HFFc6 (cell line): ENCODE measurements at regions not wholly inside any gene's neighbourhood (a gene's known extent, or its start where the extent isn't known, plus 50 kb on each side); places are given as distances from the start of the nearest gene placed in this dataset.

ENCODE experiments used
- DNase-seq: peaks from one replicate; pipeline ENCODE4 v3.0.0-alpha.2; 2018
- H3K27ac Mint-ChIP-seq: 2 replicates; pipeline ENCODE4 v1.8.0; 2020; ENCODE audit warnings: mild to moderate bottlenecking, mixed read lengths
- H3K27me3 Mint-ChIP-seq: 2 replicates; pipeline ENCODE4 v1.8.0; 2021; ENCODE audit warnings: mild to moderate bottlenecking, moderate library complexity, mixed read lengths; ENCODE audit not compliant: insufficient read depth
- H3K36me3 Mint-ChIP-seq: 2 replicates; pipeline ENCODE4 v1.8.0; 2021; ENCODE audit warnings: low read depth, mixed read lengths
- H3K4me1 Mint-ChIP-seq: 2 replicates; pipeline ENCODE4 v1.8.0; 2020; ENCODE audit warnings: low read depth, mixed read lengths
- H3K4me3 Mint-ChIP-seq: 2 replicates; pipeline ENCODE4 v1.8.0; 2020; ENCODE audit warnings: mild to moderate bottlenecking, moderate library complexity, mixed read lengths
- H3K9me3 Mint-ChIP-seq: 2 replicates; pipeline ENCODE4 v1.8.0; 2020; ENCODE audit warnings: mild to moderate bottlenecking, mixed read lengths
- TF ChIP-seq, protein P1 (sequence below): fragments of 200-600 bp; sonication (generic); IDR thresholded peaks from 2 replicates; pipeline ENCODE4 v1.5.0; 2021; ENCODE audit warnings: antibody characterized with exemption, mild to moderate bottlenecking

DNA sequence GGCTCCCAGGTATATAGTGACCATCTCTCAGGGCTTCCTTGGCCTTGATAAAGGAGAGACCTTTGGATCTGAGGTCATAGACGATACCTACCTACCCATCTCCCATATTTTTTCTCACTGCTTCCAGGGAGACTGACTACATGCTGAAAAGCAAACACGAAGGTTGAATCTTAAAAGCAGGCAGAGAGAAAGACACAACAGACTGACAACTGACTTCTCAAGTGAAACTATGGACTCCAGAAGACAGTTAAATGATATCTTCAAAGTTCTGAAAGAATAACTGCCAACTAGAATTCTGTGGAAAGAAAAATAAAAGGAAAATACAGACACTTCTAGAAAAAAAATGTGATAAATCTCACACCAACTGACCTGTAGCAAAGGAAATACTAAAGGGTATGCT, 76.5 kb upstream of the HAAO start:
- Mint-ChIP-seq H3K27me3 (peaks cover 2% of the 10 kb centered on the region; the same call in 1 of the 2 replicates), H3K4me3 (no peak overlapping the region), H3K36me3 (peaks cover 18% of the 10 kb centered on the region), H3K27ac (no peak overlapping the region), H3K9me3 (peaks cover 16% of the 10 kb centered on the region), H3K4me1 (peaks cover 6% of the 10 kb centered on the region; the same call in 1 of the 2 replicates)
- no peak for DNase-seq
- TF ChIP-seq, protein P1, sequence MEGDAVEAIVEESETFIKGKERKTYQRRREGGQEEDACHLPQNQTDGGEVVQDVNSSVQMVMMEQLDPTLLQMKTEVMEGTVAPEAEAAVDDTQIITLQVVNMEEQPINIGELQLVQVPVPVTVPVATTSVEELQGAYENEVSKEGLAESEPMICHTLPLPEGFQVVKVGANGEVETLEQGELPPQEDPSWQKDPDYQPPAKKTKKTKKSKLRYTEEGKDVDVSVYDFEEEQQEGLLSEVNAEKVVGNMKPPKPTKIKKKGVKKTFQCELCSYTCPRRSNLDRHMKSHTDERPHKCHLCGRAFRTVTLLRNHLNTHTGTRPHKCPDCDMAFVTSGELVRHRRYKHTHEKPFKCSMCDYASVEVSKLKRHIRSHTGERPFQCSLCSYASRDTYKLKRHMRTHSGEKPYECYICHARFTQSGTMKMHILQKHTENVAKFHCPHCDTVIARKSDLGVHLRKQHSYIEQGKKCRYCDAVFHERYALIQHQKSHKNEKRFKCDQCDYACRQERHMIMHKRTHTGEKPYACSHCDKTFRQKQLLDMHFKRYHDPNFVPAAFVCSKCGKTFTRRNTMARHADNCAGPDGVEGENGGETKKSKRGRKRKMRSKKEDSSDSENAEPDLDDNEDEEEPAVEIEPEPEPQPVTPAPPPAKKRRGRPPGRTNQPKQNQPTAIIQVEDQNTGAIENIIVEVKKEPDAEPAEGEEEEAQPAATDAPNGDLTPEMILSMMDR = no peak

DNA sequence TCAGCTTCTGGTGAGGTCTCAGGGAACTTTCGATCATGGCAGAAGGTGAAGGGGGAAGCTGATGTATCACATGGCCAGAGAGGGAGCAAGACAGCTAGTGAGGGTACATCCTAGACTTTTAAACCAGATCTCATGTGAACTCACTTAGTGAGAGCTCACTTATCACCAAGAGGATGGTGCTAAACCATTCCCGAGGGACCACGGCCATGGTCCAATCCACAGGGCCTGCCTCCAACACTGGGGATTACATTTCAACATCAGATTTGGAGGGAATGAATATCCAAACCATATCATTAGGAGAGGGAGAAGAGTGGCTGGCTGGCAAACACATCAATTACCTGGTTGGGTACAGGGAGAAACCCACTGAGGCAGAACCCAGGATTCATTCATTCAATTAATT, 75.7 kb upstream of the HAAO start:
- DNase-seq = no peak
- H3K36me3 Mint-ChIP-seq = peaks cover 18% of the 10 kb centered on the region
- peaks cover 16% of the 10 kb centered on the region for H3K9me3 Mint-ChIP-seq
- TF ChIP-seq, protein P1 = no peak
- H3K27ac Mint-ChIP-seq = no peak overlapping the region
- H3K4me3 Mint-ChIP-seq = no peak overlapping the region
- H3K4me1 Mint-ChIP-seq = peaks cover 6% of the 10 kb centered on the region; the same call in 1 of the 2 replicates
- H3K27me3 Mint-ChIP-seq = peaks cover 2% of the 10 kb centered on the region; the same call in 1 of the 2 replicates

DNA sequence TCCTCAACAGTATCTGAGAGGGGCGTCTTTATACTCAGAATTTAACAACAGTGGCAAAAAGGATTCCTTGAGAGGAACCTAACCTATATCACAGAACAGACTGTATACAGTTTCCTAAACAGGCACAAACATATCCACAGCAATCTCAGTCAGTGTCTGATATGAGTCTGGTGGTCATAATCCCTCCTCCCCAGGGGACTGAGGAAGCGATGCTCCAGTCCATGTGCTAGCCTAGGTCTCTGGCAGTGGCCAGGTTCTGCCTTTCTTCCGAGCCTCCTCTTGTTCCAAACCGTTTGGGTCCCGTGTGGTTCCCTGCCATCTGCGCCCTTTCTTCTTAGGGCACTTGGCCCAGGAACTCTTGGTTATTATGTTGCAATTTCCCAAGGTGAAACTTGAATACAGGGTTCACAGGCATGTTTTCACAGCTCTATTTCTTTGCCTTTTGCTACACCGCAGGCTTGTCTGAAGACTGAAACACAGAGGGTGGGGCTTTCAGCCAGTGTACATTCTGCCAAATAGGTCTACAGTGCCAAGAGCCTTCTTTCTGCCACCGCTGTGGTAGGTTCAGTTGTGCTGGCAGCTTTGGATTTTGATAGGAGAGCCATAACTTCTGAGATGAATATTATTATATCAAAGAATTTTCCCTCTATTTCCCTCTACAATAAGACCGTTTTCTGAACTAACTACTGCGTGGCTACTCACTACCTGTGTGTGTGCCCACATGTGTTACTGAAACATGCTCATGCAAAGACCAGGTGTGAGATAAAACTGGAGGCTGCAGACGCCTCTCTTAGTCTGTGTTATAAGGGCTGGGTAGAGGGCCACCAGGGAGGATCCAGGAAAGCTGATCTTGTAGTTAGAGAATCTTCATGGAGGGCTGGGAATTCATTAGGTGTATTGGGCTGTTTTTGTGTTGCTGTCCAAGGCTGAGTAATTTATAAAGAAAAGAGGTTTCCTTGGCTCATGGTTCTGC, 75.0 kb upstream of the HAAO start:
- no peak for DNase-seq
- no peaks in the 10 kb centered on the region for H3K4me1 Mint-ChIP-seq

DNA sequence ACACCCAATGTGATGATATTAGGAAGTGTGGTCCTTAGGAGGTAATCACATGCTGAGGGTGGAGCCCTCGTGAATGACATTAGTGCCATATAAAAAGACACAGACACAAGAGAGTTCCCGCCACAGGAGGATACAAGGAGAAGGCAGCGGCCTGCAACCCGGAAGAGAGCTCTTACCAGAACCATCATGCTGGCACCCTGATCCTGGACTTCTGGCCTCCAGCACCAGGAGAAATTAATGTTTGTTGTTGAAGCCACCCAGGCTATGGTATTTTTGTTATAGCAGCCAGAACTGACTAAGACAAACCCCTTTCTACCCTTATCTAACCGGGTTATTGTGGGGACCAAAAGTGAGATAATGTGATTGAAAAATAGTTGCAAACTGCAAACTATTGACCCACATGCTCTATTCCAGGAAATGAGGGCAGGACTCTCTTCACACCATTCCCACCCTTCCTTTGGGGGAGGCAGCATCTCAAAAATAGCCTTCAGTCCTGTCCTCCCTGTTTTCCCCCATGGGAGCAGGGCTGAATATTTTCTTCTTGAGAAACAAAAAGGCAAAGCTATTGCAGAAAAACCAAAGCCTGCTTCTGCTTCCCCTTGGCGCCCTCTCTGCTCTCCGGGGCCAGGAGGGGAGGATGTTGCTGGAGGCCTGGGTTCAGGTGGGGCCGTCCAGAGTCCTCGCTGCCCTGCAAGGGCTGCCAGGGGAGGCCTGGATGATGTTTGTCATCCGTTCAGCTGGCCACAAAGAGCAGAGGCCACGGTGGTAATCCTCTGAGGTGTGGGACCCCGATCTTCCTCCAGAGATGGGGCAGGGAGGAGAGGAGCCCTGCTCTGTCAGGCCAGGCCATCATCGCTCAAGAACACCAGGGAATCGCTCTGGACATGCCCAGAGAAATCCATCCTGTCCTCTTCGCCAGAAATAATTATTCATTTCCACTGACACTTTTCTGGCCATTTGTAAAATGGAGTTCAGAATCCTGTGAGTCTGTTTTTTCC, 73.8 kb upstream of the HAAO start:
- H3K27ac Mint-ChIP-seq = no peak overlapping the region
- no peaks in the 10 kb centered on the region for H3K4me1 Mint-ChIP-seq
- peaks cover 16% of the 10 kb centered on the region for H3K9me3 Mint-ChIP-seq
- H3K4me3 Mint-ChIP-seq = no peak overlapping the region
- no peak for DNase-seq
- H3K27me3 Mint-ChIP-seq = peaks cover 2% of the 10 kb centered on the region; the same call in 1 of the 2 replicates
- peaks cover 18% of the 10 kb centered on the region for H3K36me3 Mint-ChIP-seq
- TF ChIP-seq, protein P1 = no peak

More for the DNA sequence above, 75.0 kb upstream of the HAAO start:
- Mint-ChIP-seq H3K4me3 (no peak overlapping the region), H3K9me3 (peaks cover 16% of the 10 kb centered on the region), H3K27ac (no peak overlapping the region), H3K27me3 (peaks cover 2% of the 10 kb centered on the region; the same call in 1 of the 2 replicates), H3K36me3 (peaks cover 18% of the 10 kb centered on the region)
- TF ChIP-seq, protein P1 = no peak

DNA sequence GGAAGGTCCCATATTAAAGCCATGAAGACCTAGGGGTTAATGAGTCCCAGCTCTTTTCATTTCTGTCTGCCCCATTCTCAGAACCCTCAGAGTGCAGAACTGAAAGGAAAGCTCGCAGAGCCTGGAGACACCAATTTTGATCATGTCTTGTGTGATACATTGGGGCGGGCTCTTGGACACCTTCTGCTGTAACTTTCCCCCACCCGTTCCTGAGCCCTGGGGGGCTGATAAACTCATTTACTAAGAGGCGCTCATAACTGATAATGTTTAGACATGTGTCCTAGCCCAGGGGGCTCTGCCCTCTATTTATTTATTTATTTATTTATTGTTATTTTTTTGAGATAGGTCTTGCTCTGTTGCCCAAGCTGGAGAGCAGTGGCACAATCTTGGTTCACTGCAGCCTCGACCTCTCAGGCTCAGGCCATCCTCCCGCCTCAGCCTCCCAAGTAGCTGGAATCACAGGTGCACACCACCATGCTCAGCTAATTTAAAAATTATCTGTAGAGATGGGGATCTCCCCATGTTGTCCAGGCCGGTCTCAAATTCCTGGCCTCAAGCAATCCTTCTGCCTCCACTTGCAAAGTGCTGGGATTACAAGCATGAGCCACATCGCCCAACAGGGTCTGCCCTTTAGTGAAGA, 72.4 kb upstream of the HAAO start:
- no peak for DNase-seq
- H3K27ac Mint-ChIP-seq = no peak overlapping the region
- peaks cover 16% of the 10 kb centered on the region for H3K9me3 Mint-ChIP-seq
- peaks cover 2% of the 10 kb centered on the region; the same call in 1 of the 2 replicates for H3K27me3 Mint-ChIP-seq
- TF ChIP-seq, protein P1 = no peak
- no peak overlapping the region for H3K4me3 Mint-ChIP-seq
- peaks cover 11% of the 10 kb centered on the region for H3K4me1 Mint-ChIP-seq
- H3K36me3 Mint-ChIP-seq = peaks cover 18% of the 10 kb centered on the region
